ENCODE measurements at regions not wholly inside any gene's neighbourhood (a gene's known extent, or its start where the extent isn't known, plus 50 kb on each side); places are given as distances from the start of the nearest gene placed in this dataset.

DNA sequence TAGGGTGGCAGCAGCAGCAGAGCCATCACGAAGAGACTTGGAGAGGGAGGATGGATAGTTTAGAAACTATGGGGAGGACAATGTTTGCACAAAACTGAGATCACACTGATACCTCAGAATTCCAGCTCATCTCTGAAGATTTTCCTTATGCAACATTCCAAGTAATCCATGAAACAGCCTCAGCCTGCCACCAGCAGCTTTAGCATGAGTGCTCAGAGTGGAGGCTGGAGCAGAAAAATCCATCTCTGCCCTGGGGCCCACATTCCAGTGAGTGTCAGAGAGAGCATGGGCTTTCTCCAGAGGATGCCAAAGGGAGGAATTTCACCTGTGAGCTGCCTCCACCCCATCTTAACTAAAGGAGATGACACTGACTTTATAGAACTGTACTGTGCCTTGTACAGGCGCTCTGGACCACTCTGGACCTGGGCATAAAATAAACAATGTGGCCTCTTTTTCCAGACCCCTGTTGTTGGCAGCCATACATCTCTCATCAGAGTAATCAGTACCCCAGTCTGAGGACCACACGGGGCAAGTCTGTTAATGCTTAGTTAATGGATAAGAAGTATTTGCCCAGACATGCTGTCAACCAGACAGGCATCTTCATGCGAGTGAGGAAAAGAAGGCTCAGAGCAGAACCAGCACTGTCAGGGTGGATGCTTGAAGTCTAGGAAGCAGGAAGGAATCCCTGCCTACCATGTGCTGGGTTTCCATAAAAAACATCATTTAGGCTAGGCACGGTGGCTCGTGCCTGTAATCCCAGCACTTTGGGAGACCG is 440.9 kb downstream of the ENC1 start:
- DNase-seq (ENCODE audit: low read depth, low spot score): no peak
- TF ChIP-seq, protein P1, sequence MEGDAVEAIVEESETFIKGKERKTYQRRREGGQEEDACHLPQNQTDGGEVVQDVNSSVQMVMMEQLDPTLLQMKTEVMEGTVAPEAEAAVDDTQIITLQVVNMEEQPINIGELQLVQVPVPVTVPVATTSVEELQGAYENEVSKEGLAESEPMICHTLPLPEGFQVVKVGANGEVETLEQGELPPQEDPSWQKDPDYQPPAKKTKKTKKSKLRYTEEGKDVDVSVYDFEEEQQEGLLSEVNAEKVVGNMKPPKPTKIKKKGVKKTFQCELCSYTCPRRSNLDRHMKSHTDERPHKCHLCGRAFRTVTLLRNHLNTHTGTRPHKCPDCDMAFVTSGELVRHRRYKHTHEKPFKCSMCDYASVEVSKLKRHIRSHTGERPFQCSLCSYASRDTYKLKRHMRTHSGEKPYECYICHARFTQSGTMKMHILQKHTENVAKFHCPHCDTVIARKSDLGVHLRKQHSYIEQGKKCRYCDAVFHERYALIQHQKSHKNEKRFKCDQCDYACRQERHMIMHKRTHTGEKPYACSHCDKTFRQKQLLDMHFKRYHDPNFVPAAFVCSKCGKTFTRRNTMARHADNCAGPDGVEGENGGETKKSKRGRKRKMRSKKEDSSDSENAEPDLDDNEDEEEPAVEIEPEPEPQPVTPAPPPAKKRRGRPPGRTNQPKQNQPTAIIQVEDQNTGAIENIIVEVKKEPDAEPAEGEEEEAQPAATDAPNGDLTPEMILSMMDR (IDR thresholded peaks at IDR 0.05; ENCODE audit: low read depth, low read length): no peak
- in situ Hi-C loops (cut with HindIII; ENCODE audit: low sequenced_read_pairs): no loop called here

DNA sequence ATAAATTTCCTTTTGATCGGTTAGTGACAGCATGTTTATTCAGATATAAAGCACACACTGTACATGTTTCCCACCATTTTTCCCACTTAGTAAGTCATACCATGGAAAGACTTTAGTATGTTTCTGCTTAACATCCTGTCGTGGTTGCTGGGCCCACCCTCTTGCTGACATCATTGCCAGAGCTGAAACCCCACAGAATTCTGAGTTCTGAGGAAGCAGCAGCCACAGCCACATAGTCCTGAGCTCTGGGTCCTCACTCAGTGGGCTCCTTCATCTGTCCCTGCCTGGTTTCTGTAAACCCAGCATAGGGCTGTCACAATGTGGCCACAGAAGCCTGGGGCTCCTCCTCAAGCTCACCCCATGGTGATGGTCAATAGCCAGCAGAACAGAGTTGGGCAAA is 441.5 kb downstream of the ENC1 start:
- DNase-seq (ENCODE audit: low read depth, low spot score): peak; percentile 20
- H3K4me3 ChIP-seq (ENCODE audit: low read depth, low read length): no peak overlapping the region
- TF ChIP-seq, protein P1 (IDR thresholded peaks at IDR 0.05; ENCODE audit: low read depth, low read length): no peak
- in situ Hi-C loops (cut with HindIII; ENCODE audit: low sequenced_read_pairs): no loop called here

More for the DNA sequence above, 440.9 kb downstream of the ENC1 start:
- no peak overlapping the region for H3K4me3 ChIP-seq (ENCODE audit: low read depth, low read length)

DNA sequence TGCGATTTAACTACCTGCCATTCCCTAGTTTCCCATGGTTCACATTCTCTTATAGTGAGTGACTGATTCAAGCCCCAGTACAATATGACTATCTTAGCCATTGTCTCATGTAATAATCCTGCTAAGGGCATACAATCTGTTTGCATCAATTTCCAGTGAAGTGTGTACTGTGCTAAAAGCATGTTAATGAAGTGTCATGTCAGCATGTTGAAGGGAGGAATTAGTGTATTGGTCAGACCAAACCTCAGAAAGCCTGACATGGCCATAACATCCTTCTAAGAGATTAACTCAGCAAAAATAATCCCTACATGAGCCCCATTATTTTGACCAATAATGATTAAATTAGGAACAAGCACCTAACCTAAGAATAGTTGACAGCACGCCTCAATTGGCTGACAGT is 442.4 kb downstream of the ENC1 start:
- no peak for DNase-seq (ENCODE audit: low read depth, low spot score)
- in situ Hi-C loops (cut with HindIII; ENCODE audit: low sequenced_read_pairs): no loop called here
- TF ChIP-seq, protein P1 (IDR thresholded peaks at IDR 0.05; ENCODE audit: low read depth, low read length): no peak
- H3K4me3 ChIP-seq (ENCODE audit: low read depth, low read length): no peak overlapping the region

DNA sequence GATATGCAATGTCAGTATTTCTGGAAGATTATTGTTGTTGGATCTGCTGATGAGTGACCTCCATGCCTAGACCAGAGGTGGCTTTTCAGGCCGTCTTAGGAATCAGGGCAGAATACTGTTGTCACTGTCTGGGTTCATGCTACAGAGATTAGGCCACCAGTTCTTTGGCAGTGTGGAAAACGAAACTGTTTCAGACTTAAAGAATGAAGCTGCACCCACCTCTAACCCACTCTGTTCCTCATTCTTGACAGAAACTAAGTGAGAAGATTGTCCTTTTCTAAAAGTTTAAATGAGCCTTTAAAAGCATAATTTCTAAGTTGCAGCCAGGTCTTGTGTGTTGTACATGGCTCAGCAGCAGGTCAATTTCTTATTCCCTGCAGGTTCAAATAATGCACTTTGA is 444.3 kb downstream of the ENC1 start:
- TF ChIP-seq, protein P1 (IDR thresholded peaks at IDR 0.05; ENCODE audit: low read depth, low read length): no peak
- H3K4me3 ChIP-seq (ENCODE audit: low read depth, low read length): no peak overlapping the region
- DNase-seq (ENCODE audit: low read depth, low spot score): no peak
- in situ Hi-C loops (cut with HindIII; ENCODE audit: low sequenced_read_pairs): no loop called here

DNA sequence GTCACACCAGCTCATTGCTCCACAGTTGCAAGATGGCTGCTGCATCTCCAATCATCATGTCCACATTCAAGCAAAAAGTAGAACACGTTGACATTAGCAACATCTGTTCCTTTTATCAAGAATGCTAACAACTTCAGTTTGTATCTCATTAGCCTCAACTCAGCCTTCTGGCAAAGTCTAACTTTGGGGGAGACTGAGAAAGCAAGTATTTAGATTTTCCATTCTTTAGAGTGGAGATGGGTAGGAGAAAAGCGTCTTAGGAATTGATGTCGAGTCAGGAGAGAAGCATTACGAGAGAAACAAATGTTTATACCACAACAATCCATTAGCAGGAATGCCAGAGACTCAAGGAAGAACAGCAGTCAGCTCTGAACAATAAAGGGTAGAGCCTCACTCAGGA is 446.3 kb downstream of the ENC1 start:
- no peak overlapping the region for H3K4me3 ChIP-seq (ENCODE audit: low read depth, low read length)
- in situ Hi-C loops (cut with HindIII; ENCODE audit: low sequenced_read_pairs): no loop called here
- DNase-seq (ENCODE audit: low read depth, low spot score): no peak
- TF ChIP-seq, protein P1 (IDR thresholded peaks at IDR 0.05; ENCODE audit: low read depth, low read length): no peak

DNA sequence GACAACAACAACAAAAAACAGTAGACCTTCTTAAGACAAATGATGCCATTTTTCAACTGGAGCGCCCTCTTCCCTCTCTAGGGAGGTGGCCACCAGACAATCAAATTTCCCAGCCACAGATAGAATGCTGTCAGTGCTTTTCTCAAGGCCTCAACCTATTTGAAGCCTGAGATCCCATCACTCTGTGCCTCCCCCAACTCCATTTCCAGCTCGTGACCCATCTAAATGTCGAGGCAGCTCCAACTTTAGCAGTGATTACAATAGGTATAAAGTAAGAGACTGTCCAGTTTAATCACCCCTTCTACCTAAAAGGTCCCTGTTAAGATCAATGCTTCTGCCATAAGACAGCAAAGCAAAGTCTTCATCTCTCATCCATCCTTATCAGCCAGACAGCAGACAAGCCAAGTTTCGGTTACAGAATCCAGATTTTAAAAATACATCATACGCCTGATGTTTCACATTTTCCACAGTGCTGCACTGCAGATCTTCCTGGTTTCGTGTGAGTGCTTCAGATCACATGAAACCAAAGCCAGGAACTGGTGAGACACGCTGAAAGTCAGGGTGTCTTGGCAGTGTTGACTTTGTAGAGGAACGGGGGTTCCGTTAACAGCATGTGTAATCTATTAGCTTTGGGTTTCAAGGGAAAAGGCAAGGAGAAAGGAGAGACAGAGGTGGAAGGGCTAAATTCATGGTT is 447.8 kb downstream of the ENC1 start:
- DNase-seq (ENCODE audit: low read depth, low spot score): no peak
- TF ChIP-seq, protein P1 (IDR thresholded peaks at IDR 0.05; ENCODE audit: low read depth, low read length): no peak
- H3K4me3 ChIP-seq (ENCODE audit: low read depth, low read length): no peak overlapping the region
- in situ Hi-C loops (cut with HindIII; ENCODE audit: low sequenced_read_pairs): no loop called here

Measured in astrocyte of the spinal cord (primary cell).